Upper lobe of left lung (tissue), 4 donors: ENCODE measurements at regions not wholly inside any gene's neighbourhood (a gene's known extent, or its start where the extent isn't known, plus 50 kb on each side); places are given as distances from the start of the nearest gene placed in this dataset.
A peak's percentile ranks its signal among the peaks of the same experiment; 100 is the strongest.

Experiments
- CTCF ChIP-seq, 6 experiments: fragments of 450-650 bp in 4 of 6; fragments of 200-600 bp in 2 of 6; sonication (generic) in 2 of 6; IDR thresholded peaks; one replicate each; pipeline ENCODE4 v1.5.1; 2016 to 2019; ENCODE audit warnings: antibody characterized with exemption in 6 of 6
- POLR2AphosphoS5 ChIP-seq, 2 donors: sonication (generic); formaldehyde crosslinking; IDR thresholded peaks; one replicate each; pipeline ENCODE4 v1.5.1; 2017; ENCODE audit warnings: antibody characterized with exemption in 2 of 2

- TF ChIP-seq POLR2AphosphoS5 (IDR thresholded peaks at IDR 0.05) (peak in 1 of 2 donors; percentile 24), CTCF (IDR thresholded peaks at IDR 0.05) (no peak)
Observed at GRCh38 chr2:18119883-18120282, 241.4 kb downstream of the KCNS3 start.
